Tibial nerve (tissue), 4 donors: ENCODE measurements at regions not wholly inside any gene's neighbourhood (a gene's known extent, or its start where the extent isn't known, plus 50 kb on each side); places are given as distances from the start of the nearest gene placed in this dataset.

Experiments used
- DNase-seq, 2 donors: peaks; one replicate each; pipeline ENCODE4 v3.0.0-alpha.2; 2019; ENCODE audit warnings: low spot score in 2 of 2
- H3K27ac ChIP-seq, 4 donors: fragments of 200-600 bp; sonication (generic) in 3 of 4; one replicate each; pipeline ENCODE4 v1.5.1; 2017 to 2019; ENCODE audit warnings: mild to moderate bottlenecking in 1 of 4
- H3K27me3 ChIP-seq, 2 donors: fragments of 200-600 bp; sonication (generic) in 1 of 2; one replicate each; pipeline versions ENCODE4 v1.5.1 to v1.6.0; 2017 to 2019
- H3K36me3 ChIP-seq, 3 donors: fragments of 200-600 bp; sonication (generic); one replicate each; pipeline ENCODE4 v1.5.1; 2018 to 2019
- H3K4me1 ChIP-seq, 4 donors: fragments of 200-600 bp; sonication (generic) in 3 of 4; one replicate each; pipeline ENCODE4 v1.5.1; 2017 to 2019
- H3K4me3 ChIP-seq, 4 donors: fragments of 200-600 bp; sonication (generic) in 3 of 4; one replicate each; pipeline ENCODE4 v1.5.1; 2017 to 2019; ENCODE audit warnings: mild to moderate bottlenecking in 1 of 4, moderate library complexity in 1 of 4
- H3K9me3 ChIP-seq, 4 donors: fragments of 200-600 bp; sonication (generic) in 3 of 4; one replicate each; pipeline ENCODE4 v1.5.1; 2017 to 2019
- EP300 ChIP-seq, 2 donors: sonication (generic); formaldehyde crosslinking; IDR thresholded peaks; one replicate each; pipeline ENCODE4 v1.6.1; 2017; ENCODE audit warnings: antibody characterized with exemption in 2 of 2, mild to moderate bottlenecking in 1 of 2
- POLR2A ChIP-seq, 2 donors: fragments of 450-650 bp; IDR thresholded peaks; one replicate each; pipeline ENCODE4 v1.6.1; 2017; ENCODE audit warnings: antibody characterized with exemption in 2 of 2, mild to moderate bottlenecking in 2 of 2, moderate library complexity in 2 of 2
- WGBS, 2 donors: methylation state at CpG; one replicate each; pipeline ENCODE4 v1.1.5; 2018; 5-methylcytosine and 5-hydroxymethylcytosine counted together
- TF ChIP-seq, protein P1 (sequence below), 5 experiments: fragments of 200-600 bp in 3 of 5; fragments of 450-650 bp in 2 of 5; sonication (generic) in 3 of 5; IDR thresholded peaks; one replicate each; pipeline ENCODE4 v1.5.1; 2016 to 2019; ENCODE audit warnings: antibody characterized with exemption in 5 of 5, mild to moderate bottlenecking in 3 of 5, moderate library complexity in 2 of 5

- DNase-seq, result no peak
- H3K27me3 ChIP-seq, result no peaks in the 10 kb centered on the region
- H3K9me3 ChIP-seq, result peaks cover 0 to 23% (median 4%) of the 10 kb centered on the region in 4 donors
- H3K36me3 ChIP-seq, result no peaks in the 10 kb centered on the region
- TF ChIP-seq, protein P1, sequence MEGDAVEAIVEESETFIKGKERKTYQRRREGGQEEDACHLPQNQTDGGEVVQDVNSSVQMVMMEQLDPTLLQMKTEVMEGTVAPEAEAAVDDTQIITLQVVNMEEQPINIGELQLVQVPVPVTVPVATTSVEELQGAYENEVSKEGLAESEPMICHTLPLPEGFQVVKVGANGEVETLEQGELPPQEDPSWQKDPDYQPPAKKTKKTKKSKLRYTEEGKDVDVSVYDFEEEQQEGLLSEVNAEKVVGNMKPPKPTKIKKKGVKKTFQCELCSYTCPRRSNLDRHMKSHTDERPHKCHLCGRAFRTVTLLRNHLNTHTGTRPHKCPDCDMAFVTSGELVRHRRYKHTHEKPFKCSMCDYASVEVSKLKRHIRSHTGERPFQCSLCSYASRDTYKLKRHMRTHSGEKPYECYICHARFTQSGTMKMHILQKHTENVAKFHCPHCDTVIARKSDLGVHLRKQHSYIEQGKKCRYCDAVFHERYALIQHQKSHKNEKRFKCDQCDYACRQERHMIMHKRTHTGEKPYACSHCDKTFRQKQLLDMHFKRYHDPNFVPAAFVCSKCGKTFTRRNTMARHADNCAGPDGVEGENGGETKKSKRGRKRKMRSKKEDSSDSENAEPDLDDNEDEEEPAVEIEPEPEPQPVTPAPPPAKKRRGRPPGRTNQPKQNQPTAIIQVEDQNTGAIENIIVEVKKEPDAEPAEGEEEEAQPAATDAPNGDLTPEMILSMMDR (IDR thresholded peaks at IDR 0.05), result no peak
- TF ChIP-seq POLR2A (IDR thresholded peaks at IDR 0.05) (no peak), EP300 (IDR thresholded peaks at IDR 0.05) (no peak)
- no peaks in the 10 kb centered on the region for H3K4me1 ChIP-seq
- WGBS, 2 donors, result 84 to 88% methylated on average over 9 of the region's 9 CpGs
- no peak overlapping the region for H3K4me3 ChIP-seq
- no peak overlapping the region for H3K27ac ChIP-seq
These were observed 436.4 kb downstream of the NPHP4 start for GRCh38 chr1:5555853-5556252.

GRCh38 chr1:5554784-5555183, 437.4 kb downstream of the NPHP4 start:
- Histone ChIP-seq H3K36me3 (no peaks in the 10 kb centered on the region), H3K9me3 (peaks cover 0 to 27% (median 4%) of the 10 kb centered on the region in 4 donors), H3K4me3 (no peak overlapping the region), H3K27me3 (no peaks in the 10 kb centered on the region), H3K27ac (no peak overlapping the region), H3K4me1 (no peaks in the 10 kb centered on the region)
- WGBS, 2 donors, result 77 to 79% methylated on average over 5 of the region's 5 CpGs
- TF ChIP-seq EP300 (IDR thresholded peaks at IDR 0.05) (no peak), POLR2A (IDR thresholded peaks at IDR 0.05) (no peak)
- TF ChIP-seq, protein P1 (IDR thresholded peaks at IDR 0.05), result no peak
- DNase-seq, result no peak

DNA sequence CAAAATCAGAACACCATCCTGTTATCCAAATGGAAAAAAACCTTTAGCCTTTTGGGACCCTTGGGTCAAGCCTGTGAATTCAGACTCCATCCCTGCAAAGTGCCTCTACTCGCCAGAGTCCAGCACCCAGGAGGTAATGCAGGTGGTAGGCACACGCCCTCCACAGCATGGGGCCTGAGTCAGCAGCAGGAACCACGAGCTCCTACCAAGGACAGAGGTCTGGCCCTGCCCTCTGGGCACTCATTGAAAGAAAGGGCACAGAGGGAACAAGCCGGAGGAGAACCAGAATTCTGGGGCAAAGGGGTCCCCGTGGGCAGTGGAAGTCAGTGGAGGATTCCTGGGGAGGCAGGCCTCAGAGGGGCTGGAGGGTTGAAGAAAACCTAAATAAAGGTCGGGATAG, 438.1 kb downstream of the NPHP4 start:
- no peaks in the 10 kb centered on the region for H3K4me1 ChIP-seq
- 47 to 55% methylated on average over 6 of the region's 6 CpGs for WGBS, 2 donors
- H3K27me3 ChIP-seq, result no peaks in the 10 kb centered on the region
- H3K36me3 ChIP-seq, result no peaks in the 10 kb centered on the region
- DNase-seq, result no peak
- H3K4me3 ChIP-seq, result no peak overlapping the region
- TF ChIP-seq EP300 (IDR thresholded peaks at IDR 0.05) (no peak), POLR2A (IDR thresholded peaks at IDR 0.05) (no peak)
- TF ChIP-seq, protein P1 (IDR thresholded peaks at IDR 0.05), result no peak
- no peak overlapping the region for H3K27ac ChIP-seq
- H3K9me3 ChIP-seq, result peaks cover 0 to 26% (median 4%) of the 10 kb centered on the region in 4 donors

GRCh38 chr1:5552787-5553484, 439.3 kb downstream of the NPHP4 start:
- 39 to 44% methylated on average over 3 of the region's 3 CpGs for WGBS, 2 donors
- TF ChIP-seq, protein P1 (IDR thresholded peaks at IDR 0.05), result no peak
- no peak for TF ChIP-seq EP300 (IDR thresholded peaks at IDR 0.05)
- TF ChIP-seq POLR2A (IDR thresholded peaks at IDR 0.05), result no peak
- Histone ChIP-seq H3K27ac (no peak overlapping the region), H3K36me3 (no peaks in the 10 kb centered on the region), H3K4me1 (no peaks in the 10 kb centered on the region), H3K4me3 (no peak overlapping the region), H3K9me3 (peaks cover 0 to 14% (median 0%) of the 10 kb centered on the region in 4 donors), H3K27me3 (no peaks in the 10 kb centered on the region)
- DNase-seq, result no peak

- no peak for DNase-seq
- whole genome bisulfite sequencing, 2 donors, result 51 to 58% methylated on average over 8 of the region's 8 CpGs
These were observed 440.8 kb downstream of the NPHP4 start for GRCh38 chr1:5551274-5551975.

More at GRCh38 chr1:5551274-5551975, 440.8 kb downstream of the NPHP4 start:
- Histone ChIP-seq H3K36me3 (no peaks in the 10 kb centered on the region), H3K4me1 (no peaks in the 10 kb centered on the region), H3K4me3 (no peak overlapping the region), H3K9me3 (peaks cover 0 to 4% (median 0%) of the 10 kb centered on the region in 4 donors), H3K27ac (no peak overlapping the region), H3K27me3 (no peaks in the 10 kb centered on the region)
- TF ChIP-seq, protein P1 (IDR thresholded peaks at IDR 0.05), result no peak
- TF ChIP-seq EP300 (IDR thresholded peaks at IDR 0.05) (no peak), POLR2A (IDR thresholded peaks at IDR 0.05) (no peak)
